GM19035 (cell line): ENCODE measurements at regions not wholly inside any gene's neighbourhood (a gene's known extent, or its start where the extent isn't known, plus 50 kb on each side); places are given as distances from the start of the nearest gene placed in this dataset.

ENCODE experiments used
- ATAC-seq: cut with Tn5 transposase; IDR thresholded peaks from one replicate; pipeline ENCODE4 v1.9.1; 2021; ENCODE audit not compliant: unreplicated experiment

DNA sequence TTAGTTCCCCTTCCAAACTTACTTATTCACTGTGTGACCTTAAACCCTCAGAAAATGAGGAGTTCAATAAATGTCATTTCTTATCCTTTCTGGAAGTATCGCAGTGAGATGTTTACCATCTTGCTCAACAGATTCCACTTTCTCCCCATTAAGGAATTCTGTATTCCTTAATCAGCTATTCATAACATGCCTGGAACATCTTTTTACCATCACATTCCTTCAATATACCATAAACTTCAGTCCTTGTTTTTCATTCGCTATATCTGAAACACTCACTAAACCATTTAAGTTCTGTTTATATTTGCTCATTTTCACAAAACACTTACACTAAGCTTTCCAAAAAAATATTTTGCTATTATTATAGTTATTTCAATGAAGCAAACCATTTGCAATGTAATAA is 1158.6 kb downstream of the CDH12 start:
- ATAC-seq: no peak

DNA sequence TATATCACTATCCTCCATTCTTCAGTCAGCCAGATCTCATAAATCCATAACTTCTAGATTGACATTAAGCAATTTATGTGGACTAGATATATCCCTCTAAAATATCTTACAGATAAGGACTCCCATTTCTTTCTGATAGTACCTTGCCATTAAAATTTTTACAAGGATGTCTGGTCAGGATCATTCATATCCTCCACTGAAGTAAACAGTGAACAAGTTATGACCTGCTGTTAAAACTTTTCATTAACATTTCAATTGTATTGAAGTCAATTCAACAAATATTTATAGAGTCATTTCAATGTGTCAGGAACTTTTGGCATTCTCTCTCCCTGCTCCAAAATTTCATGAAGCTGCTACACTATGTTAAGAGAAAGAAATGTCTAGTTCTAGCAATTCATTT is 1159.6 kb downstream of the CDH12 start:
- ATAC-seq: no peak

DNA sequence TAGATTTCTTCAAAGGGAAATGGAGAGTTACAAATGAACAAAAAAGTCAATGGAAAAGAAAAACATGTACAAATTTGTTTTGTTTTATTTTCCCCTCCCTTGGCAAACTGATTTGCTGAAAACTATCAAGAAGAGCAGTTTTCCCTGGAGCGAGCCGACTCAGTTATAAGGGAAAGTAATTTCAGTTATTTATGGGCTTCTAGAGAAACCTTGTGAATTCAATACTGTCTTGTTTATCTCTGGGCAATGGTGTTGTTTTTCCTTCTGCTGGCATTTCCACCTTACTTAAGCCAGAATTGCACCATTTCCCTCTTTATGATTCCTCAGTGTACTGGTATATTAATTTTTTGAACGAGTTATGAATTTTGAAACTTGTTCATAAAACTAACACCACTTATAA is 1163.6 kb downstream of the CDH12 start:
- no peak for ATAC-seq

DNA sequence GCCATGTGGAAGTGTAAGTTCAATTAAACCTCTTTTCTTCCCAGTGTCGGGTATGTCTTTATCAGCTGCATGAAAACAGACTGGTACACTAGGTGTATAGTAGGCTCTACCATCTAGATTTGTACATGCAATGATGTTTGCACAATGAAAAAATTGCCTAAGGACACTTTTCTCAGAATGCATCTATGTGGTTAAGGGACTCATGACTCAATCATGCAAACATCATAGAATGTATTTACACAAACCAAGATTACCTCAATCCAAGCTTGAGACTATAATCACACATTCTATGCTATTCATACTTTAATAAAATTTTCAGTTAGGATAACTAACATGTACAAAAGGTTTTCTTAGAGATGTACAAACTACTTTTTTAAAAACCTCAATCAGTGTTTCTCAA is 1164.5 kb downstream of the CDH12 start:
- ATAC-seq: no peak

DNA sequence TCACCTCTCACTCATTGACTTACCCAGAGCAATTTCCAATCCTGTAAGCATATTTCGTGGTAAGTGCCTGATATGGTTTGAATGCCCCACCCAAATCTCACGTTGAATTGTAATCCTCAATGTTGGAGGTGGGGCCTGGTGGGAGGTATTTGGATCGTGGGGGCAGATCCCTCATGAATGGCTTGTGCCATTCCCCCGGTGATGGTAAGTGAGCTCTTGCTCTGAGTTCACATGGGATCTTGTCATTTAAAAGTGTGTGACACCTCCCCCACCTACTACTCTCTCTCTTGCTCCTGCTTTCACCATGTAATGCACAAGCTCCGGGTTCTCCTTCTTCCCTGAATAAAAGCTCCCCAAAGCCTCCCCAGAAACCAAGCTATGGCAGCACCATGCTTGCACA is 1165.5 kb downstream of the CDH12 start:
- no peak for ATAC-seq

DNA sequence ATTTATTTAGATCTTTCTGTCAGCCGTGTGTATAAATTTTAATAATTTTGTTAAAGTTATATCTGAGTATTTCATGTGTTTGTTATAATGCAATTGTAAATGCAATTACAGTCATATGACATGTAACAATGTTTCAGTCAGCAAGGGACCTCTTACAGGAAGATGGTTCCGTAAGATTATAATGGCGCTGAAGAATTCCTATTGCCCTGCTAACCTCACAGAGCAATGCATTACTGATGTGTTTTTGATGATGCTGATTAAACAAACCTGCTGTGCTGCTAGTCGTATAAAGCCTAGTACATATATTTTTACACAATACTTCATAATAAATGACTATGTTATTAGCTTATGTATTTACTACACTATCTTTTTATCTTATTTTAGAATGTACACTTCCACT is 1166.4 kb downstream of the CDH12 start:
- ATAC-seq: no peak

DNA sequence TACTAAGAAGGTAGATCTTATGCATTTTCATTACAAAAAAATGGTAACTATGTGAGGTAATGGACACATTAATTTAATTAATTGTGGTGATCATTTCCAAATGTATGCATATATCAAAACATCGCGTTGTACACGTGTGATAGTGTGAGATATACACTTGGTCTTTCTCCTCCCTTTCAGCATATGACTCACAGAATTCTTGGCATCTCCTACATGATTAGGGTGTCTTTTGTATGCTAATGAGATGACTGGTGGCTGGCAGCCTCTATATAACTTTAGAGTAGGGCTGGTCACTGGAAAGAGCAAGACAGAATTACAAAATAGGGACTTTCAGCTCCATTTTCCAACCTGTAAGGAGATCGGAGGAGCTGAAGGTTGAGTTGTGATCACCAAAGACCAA is 1167.6 kb downstream of the CDH12 start:
- no peak for ATAC-seq

DNA sequence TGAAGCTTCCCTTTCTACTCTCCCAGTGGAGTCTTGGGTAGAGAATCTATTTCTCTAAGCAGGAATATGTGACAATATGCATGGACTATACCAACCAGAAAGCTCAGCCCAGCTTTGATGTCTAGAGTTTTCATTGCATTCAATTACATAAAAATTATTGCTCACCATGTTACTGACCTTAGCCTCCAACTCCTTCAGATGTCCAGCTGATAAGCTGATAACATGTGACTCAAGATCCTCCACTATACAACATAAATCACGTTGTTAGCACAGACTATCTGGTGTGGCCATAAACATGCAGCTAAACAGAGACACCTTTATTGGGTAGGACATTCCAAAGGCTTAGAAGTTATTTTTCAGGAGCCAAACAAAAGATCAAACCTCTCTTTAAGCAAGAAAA is 1168.2 kb downstream of the CDH12 start:
- ATAC-seq: no peak

DNA sequence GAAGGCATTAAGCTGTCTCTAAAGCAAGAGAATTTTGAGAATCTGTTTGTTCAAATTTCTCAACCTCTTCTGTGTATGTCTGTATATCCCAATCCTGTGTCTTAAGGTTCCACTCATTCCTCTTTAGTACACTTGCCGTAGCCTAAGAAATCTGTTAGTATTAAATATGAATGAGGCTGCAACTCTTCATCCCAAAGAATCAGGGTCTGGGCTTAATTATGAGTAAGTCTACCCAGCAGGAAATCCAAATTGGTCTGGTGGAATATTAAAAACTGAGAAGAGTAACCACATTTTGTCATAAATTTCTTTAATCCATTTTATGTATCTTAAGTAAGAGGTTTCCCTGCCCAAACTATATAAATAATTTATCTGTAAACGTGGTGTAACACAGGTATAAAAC is 1171.2 kb downstream of the CDH12 start:
- ATAC-seq: no peak

DNA sequence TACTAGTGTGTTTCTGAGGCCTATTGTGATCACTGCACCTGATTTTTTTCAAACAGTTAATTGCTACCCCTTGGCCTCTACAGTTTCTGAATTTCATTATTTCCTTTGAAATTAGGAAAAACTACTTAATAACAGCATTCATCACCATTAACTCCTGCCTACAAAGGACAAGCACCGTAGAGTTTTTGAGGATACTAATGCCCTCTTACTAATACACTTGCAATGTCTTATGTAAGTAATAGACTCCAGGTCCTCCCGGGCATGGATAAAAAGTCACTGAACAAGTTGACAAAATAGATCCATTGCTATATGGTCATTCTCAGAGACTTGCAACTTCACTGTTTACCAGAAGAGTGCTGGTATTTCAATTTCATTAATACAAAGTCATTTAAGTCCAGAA is 1172.5 kb downstream of the CDH12 start:
- no peak for ATAC-seq

DNA sequence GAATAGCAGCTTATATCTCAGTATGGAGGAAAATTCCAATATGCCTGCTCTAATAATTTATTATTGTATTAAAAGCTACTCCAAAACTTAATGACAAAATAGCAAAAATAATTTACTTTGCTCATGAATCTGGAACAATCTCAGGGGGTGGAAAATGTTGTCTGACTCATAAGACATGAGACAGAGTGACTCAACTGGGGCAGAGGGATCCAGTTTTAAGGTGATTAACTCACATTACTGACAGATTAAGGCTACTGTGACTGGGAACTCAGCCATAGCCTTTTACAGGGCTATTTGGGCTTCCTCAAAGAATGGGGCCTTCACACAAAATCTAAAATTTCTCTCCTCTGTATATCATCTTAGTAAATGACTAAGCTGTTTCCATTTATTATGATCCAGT is 1172.9 kb downstream of the CDH12 start:
- ATAC-seq: no peak

DNA sequence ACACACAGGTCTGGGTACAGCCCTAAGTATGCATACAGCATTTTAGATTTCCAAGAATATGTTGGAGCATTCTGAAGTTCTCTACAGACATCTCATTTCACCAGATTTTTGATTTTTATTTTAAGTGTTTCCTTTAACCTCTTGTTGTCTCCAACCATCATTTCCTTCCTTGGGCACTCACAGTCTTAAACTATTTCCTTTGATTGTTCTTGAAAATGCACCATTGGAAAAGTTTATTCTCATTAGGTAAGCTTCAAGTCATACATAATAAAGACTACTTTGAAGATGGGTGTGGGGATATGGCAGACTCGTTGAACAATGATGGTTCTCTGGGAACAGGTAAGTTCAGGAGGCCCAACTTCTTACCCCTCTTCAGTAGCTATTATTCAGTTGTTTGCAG is 1174.6 kb downstream of the CDH12 start:
- ATAC-seq: no peak

DNA sequence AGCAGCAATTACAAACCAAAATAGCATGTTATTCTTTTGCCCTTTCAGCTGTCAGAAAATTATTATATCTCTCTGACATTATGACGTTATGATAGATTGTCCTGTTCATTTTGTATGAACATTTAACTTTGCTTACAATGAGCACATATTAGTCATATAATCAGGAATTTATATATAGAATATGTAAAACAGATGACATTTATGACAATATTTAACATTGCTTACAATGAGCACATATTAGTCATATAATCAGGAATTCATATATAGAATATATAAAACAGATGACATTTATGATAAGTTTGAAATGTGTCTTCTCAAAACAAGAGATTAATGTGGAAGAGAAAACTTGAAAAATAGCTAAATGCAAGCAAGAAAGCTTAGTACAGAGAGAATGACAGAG is 1180.2 kb downstream of the CDH12 start:
- ATAC-seq: no peak

DNA sequence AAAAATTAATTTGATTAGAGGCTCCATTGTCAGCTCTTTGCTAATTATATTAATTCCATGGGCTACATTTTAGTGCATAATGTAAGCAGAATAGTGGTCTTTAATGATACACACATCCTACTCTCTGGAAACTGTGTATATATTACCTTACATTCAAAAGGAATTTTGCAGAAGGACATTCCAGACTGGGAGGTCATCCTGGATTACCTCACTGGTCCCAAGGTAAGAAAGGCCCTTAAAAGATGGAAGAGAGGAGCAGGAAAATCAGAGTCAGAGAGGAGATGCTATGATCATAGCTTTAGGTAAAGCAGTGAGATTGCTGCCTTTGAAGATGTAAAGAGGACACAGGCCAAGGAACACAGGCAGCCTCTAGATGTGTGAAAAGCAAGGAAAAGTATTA is 1180.8 kb downstream of the CDH12 start:
- ATAC-seq: no peak

DNA sequence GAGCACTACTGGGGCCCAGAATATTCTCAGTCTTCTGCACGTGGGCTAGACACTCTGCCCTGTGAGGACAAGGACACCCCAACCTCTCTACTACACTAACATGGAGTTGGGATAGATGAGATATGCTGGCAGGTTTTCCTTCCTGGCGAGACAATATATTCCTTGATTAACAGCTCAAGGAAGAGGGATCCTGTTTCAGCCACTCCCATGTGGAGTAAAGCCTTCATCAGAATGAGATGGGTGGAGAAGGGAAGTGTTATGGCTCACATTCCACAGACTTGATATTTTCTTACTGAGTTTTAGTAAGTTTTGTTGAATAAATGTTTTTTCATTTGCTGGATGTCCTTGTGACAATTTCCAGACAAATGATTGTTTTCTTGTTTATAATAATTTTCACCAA is 1187.6 kb downstream of the CDH12 start:
- ATAC-seq: no peak

DNA sequence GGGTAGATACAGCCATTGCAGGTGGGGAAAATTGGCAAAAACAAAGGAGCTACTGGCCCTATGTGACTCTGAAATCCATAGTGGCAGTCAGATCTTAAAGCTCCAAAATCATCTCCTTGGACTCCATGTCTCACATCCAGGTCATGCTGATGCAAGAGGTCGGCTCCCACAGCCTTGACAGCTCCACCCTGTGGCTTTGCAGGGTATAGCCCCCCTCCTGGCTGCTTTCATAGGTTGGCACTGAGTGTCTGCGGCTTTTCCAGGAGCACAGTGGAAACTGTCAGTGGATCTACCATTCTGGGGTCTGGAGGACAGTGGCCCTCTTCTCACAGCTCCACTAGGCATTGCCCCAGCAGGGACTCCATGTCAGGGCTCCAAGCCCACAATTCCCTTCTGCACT is 1190.1 kb downstream of the CDH12 start:
- no peak for ATAC-seq

DNA sequence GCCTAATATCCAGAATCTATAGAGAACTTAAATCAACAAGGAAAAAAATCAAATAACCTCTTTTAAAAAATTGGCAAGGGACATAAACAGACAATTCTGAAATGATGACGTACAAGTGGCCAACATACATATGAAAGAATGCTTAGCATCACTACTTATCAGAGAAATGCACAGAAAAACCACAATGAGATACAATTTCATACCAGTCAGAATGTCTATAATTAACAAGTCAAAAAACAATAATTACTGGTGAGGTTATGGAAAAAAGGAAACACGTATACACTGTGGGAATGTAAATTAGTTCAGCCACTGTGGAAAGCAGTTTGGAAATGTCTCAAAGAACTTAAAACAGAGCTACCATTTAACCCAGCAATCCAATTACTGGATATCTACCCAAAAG is 1192.0 kb downstream of the CDH12 start:
- ATAC-seq: no peak

DNA sequence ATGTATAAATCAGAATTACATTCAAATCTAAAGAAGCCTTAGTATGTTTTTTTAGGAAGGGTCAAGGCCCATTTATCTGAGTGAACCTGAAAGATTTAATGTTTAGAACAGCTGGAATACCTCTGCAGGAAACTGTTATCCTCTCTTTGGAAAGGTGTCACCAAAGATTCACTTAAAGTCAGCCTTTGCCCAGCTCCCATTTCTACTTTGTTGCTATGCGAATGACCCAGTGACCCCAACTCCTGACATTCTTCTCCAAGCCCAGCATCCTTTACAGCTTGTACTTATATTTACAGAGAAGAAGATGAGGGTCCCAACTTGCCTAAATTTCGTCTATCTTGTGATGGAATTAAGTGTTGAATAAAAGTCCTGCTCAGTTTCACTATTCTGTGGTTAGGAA is 1198.6 kb downstream of the CDH12 start:
- ATAC-seq: no peak

DNA sequence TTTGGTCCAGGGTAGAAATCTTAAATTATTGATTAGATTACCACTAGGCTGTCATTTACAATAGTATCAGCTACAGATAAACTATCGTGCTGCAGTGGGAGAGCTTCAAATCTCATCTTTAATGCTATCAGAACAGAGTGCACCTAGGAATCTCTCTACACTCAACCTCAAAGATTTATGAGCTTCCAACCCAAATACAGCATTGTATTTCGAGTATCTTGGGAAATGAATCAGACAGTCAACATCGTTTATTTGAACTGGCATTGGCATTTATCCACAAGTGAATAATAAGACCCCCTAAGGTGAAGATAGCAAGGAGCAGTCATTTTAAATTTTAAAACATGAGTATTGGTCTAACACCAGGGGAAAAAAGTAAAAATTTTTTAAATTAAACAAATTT is 1203.2 kb downstream of the CDH12 start:
- no peak for ATAC-seq

DNA sequence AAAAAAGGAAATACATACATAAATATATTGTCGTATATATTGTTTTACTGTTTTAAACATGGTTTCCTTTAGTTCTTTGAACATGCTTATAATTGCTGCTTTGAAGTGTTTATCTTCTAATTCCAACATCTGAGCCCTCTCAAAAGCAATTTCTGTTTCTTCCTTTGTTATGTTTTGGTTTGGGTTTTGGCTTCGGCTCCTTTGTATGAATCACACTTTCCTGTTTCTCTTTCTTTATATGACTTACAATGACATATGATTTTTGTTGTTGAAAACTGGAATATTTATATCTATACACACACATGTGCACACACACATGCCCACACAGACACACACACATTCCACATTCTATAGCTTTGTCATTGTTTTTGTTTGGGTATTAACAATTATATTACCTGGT is 1206.7 kb downstream of the CDH12 start:
- no peak for ATAC-seq

DNA sequence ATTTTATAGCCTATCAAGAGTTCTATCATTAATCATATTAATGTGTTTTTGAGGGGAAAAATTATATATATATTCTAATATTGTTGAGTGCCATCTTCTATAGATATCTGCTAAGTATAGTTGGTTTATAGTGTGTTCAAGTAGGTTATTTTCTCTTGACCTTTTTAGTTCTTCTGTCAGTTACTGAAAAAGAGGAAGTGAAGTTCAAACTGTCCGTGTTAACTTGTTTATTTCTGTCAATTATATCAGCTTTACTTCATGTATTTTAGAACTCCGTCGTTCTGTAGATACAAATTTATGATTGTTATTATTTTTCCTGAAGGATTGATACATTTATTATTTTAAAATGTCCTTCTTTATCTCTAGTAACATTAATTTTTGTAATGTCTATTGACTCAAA is 1209.1 kb downstream of the CDH12 start:
- no peak for ATAC-seq

DNA sequence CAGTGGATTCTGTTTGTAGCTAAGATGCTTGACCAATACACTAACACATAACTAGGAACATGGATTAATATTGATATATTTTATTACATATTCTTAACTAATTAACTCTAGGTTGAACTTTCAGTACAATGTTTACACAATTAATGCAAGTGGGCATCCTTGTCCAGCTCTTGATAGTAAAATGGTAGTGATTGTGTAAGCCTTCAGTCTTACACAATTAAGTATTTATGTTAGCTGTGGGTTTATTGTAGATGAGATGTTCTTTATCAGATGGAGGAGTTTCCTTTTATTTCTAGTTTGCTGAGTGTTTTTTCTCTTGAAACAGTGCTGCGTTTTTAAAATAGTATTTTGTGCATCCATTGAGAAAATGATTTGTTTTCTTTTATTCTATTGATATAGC is 1210.8 kb downstream of the CDH12 start:
- ATAC-seq: no peak

DNA sequence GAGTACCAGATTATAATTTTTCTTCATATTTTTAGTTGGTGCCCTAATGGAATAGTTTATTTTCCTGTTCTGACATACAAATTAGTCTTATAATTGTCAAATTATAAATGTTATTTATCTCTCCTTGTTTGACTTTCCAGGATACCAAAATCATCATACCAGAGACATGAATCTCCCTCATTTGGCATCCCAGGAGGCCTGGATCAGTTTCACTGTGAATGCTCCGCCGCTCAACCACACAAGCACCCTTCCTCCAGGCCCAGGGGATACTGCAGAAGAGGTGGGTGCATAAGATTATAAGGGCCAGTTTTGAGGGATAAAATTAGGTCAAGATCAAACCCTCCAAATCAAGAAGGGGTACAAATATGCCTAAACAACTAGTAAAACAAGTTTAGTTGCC is 1229.3 kb downstream of the CDH12 start:
- no peak for ATAC-seq

DNA sequence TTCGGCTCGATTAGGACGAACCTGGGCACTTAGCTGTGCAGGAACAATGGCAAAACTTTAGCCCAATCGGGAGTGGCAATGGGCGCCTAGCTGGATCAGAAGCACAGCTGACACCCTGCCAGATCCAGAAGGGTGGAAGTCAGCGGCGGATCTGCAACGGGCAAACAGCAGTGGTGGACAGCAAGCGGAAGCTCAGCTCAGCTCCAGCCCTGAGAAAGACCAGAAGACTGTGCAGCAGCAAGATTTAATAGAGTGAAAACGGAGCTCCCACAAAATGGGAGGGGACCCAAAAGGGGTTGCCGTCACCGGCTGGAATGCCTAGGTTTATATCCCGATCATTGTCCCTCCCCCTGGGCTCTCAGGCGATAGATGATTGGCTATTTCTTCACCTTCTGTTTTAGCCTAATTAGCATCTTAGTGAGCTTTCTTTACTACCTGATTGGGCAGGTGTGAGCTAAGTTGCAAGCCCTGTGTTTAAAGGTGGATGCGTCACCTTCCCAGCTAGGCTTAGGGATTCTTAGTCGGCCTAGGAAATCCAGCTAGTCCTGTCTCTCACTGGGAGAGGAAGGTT is 1237.9 kb downstream of the CDH12 start:
- no peak for ATAC-seq
